GM08714 (cell line): ENCODE measurements at regions not wholly inside any gene's neighbourhood (a gene's known extent, or its start where the extent isn't known, plus 50 kb on each side); places are given as distances from the start of the nearest gene placed in this dataset.

Experiments
- H3K4me3 ChIP-seq: fragments of 200-500 bp; sonication (Bioruptor generic); 2 replicates; pipeline ENCODE4 v1.5.1; 2014; ENCODE audit warnings: mild to moderate bottlenecking, low read length, inconsistent platforms
- ZNF274 ChIP-seq: IDR thresholded peaks from 2 replicates; pipeline ENCODE4 v1.6.1; 2012; ENCODE audit warnings: mild to moderate bottlenecking, low read depth, low read length

DNA sequence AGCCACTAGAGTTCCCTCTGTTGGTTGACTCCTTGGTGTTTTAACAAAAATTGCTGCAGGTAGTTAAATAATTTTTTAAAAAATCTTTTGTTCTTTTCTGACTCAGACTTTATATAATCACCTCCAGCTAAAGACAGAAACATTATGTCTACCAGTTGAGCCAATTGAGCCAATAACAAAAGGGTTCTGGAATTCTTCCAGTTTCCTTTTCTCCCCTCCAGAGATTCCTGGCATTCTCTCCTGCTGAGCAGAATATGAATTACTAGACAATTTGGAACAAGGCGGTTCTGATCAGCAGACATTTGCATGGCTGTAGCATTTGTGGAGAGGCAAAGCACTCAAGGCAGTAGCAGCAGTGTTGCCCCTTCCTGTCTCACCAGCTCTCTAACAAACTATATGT is 144.0 kb upstream of the SLC35B3 start:
- no peak for TF ChIP-seq ZNF274
- no peak overlapping the region for H3K4me3 ChIP-seq

DNA sequence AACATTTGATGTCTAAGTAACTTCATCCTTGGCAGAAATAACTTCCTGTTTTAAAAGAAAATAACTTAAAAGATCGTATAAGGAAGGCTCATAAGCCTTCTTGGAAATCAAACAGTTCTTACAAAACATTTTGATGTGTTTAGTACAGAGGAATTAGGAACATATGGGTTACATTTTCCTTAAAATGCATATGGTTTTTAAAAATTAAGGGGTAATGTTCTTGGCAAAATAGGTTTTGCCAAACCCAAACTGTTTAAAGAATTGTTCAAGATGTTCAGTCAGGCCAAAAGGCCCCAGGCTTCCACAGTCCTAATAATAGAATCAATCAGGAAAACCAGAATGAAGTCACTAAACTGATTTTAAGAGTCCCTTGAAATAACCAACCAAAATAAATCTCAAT is 142.7 kb upstream of the SLC35B3 start:
- H3K4me3 ChIP-seq = no peak overlapping the region
- TF ChIP-seq ZNF274 = no peak

DNA sequence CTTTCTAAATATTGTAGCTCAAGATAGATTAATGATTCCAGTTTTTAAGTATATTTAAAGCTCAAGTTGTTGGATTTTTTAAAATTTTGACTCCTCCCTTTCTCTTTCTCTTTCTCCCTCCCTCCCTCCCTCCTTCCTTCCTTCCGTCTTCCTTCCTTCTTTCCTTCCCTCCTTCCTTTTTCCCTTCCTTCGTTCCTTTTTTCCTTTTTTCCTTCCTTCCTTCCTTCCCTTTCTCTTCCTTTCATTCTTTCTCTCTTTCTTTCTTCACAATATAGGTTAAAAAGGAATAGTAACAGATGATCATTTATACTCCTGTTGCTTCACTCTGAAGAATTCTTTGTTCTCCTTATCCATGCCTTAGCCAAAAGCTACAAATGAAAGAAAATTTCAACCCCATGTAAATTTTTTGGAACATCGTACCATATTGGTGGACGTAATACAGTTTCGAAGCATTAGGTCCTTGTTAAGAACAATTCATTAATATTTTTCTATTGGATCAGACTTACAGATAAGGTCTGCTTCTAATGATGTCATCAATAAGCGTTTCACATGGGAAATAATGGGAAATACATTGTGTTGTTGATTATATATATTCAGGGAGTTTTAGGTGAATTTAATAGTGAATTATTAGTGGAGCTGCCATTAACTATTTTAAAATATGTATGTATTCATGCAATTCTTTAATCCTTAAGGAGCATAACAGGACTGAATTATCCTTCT is 139.6 kb upstream of the SLC35B3 start:
- no peak for TF ChIP-seq ZNF274
- H3K4me3 ChIP-seq = no peak overlapping the region

DNA sequence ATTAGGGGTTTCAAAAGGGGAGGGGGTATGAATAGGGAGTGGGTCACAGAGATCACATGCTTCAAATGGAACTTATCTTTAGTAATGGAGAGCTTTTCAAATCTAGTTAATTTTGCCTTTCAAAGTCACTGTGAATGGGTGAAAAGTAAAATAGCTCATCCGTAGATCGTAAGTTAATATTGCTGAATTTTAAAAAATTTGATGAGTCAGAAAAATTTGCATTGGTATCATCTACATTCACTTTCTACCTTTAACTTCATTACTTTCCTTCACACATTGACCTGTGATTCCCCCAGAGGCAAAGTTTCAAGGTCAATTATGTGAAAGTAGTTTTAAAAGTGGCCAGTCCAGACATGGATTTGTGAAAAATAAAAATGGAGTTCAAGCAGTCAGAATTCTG is 139.0 kb upstream of the SLC35B3 start:
- TF ChIP-seq ZNF274 = no peak
- H3K4me3 ChIP-seq = no peak overlapping the region

DNA sequence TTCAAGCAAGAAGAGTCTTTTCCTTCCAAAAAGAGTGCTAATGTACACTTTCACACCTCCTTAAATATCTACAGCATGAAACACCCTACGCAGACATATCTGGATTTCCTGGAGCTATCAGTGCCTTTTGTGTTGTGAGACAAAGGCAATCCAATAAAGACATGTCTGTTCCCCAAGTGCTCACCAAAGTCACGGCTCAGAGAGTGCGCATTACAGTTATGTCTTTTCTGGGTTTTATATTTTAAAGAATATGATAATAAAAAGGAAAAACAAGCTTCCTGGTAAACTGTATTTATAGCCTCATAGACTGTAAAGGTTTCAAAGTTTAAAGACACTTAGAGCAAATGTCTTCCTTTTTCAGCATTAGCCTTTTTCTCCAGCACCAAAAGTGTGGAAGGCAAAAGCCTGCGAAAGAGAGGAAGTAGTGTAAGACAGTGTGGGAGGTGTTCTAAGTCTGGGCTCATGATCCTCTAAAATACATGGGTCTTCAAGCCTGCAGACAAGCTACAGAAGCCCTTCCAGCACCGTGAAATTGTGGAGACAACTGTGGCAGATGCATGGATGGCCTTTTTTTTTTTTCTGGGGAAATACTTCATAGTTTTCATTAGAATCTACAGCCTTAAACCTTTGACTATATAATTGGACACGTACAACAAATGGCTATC is 135.0 kb upstream of the SLC35B3 start:
- TF ChIP-seq ZNF274 = no peak
- H3K4me3 ChIP-seq = no peak overlapping the region

DNA sequence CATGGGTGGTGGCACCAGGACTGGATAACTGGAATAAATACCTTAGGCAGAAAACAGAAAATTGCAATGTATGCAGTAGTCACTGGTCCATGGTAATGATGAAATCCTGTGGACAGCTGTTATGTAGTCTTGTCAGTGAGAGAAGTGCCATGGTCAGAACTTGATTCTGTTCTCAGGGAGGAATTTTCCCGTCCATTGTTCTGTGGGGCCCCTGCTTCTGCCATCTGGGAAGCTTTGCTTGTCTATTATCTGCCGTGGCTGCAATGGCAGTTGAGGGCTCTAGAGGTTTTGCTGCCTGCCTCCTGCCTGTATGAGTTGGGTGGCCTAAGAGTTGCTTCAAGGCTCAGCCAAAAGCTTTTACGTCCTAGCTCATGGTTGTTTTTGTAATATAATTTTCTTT is 126.8 kb upstream of the SLC35B3 start:
- no peak overlapping the region for H3K4me3 ChIP-seq
- TF ChIP-seq ZNF274 = no peak

DNA sequence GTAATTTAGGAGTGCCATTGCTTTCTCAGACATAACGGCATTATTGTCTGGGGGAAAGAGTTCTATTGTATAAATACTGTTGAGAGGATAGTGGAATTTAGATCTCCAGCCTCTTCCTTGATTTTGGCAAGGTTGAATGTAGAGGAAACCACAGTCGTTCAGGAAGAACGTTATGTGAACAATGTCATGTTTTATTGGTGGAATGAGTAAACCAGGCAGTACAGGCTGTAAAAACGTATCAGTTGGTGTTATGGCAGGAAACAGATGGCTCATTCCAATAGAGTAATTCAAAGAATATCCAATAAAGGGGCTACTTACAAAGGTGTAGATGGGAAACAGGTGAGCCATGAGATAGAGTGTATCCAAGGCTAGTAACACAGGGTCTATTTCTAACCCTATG is 123.6 kb upstream of the SLC35B3 start:
- H3K4me3 ChIP-seq = no peak overlapping the region
- TF ChIP-seq ZNF274 = no peak

DNA sequence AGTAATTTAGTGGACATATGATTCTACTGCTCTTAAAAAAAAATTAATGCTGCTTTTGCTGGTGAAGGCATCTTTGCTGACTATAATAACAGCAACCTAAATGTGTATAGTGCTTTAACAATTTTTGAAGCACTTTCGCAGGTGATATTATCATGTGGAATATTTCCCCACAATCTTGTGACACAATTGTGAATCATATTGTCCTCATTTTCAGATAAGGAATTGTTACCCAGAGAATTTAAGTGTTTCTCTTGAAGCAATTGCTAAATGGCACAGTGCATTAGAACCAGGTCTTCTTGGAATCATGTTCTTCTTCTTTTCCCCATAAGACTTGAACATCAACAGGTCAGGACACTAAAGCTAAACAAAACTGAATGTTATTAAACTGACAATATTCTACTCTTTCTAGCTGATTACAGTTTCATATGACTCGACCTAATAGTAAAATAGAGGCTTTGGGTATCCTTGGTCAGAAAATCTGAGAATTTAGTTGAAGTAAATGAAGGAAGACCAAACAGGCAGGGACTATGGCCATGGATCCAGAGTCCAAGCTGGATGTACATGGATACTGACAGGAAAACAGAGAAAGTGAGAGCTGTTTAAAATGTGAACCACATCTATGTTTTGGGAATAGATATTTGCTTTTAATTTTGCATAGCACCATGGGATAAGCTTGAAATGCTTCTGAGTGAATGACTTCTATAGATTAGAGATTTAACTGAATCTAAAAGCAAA is 121.8 kb upstream of the SLC35B3 start:
- no peak overlapping the region for H3K4me3 ChIP-seq

DNA sequence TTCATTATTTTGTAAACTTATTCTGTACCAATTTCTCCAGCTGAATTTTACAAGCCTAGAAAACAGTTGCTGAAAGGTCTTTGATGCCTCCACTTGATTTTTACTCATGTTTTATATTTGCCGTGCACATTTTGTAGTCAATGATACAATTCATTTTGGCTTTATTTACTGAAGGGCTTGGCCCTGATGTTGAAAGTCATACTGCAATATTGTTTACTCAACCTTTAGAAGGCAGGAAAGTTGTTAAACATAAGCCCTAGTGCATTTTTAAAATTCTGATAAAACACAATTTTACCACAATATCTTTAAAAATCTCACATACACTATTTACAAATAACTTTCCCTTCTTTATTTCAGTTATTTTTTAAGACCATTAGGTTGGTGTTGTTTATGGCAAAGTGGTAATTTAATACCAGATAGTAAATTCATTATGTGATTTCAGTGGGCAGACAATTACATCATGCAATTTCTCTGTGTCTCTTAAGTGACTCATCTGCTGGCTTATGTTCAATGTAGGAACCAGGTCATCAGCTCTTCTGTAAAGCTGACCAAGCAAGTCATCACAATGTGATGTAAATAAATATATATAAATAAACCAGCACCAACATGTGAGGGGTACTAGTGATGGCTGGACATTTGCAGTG is 121.1 kb upstream of the SLC35B3 start:
- TF ChIP-seq ZNF274 = no peak

More for the DNA sequence above, 121.8 kb upstream of the SLC35B3 start:
- no peak for TF ChIP-seq ZNF274

DNA sequence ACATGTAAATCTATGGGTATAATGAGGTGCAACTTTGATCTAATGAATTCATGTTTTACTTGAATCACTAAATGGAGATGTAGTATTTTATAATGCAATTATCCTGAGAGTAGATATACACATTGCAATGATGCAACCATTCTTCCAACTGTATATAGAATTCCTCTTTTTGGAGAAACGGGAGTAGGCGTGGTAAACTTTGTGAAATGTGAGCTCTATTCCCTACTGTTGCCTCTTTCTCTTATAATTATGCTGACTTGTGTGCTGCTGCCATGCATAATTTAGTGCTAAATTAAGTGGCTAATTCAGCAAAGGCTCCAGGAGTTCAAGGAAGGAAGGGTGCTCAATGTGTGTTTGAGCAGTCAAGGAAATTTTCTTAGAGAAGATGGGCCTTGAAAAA is 116.6 kb upstream of the SLC35B3 start:
- TF ChIP-seq ZNF274 = no peak
- no peak overlapping the region for H3K4me3 ChIP-seq

More for the DNA sequence above, 121.1 kb upstream of the SLC35B3 start:
- no peak overlapping the region for H3K4me3 ChIP-seq

DNA sequence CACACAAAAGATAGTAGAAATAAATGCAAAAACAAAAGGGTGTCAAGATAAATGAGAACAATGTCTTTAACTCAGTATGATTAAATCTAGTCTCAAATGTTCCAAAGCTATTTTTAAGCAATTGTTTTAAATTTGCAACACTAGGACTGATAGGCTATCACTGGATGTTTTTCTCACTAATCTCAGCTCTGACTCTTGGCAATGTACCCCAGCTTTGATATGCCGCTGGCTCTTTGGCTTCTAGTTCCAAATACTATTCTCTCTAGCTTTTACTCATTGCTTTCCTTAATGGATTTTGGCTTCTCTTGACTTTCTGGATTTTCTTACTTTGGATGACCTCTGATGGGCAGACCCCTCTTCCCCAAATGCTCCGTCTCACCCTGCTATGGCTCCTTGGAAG is 116.0 kb upstream of the SLC35B3 start:
- no peak for TF ChIP-seq ZNF274

DNA sequence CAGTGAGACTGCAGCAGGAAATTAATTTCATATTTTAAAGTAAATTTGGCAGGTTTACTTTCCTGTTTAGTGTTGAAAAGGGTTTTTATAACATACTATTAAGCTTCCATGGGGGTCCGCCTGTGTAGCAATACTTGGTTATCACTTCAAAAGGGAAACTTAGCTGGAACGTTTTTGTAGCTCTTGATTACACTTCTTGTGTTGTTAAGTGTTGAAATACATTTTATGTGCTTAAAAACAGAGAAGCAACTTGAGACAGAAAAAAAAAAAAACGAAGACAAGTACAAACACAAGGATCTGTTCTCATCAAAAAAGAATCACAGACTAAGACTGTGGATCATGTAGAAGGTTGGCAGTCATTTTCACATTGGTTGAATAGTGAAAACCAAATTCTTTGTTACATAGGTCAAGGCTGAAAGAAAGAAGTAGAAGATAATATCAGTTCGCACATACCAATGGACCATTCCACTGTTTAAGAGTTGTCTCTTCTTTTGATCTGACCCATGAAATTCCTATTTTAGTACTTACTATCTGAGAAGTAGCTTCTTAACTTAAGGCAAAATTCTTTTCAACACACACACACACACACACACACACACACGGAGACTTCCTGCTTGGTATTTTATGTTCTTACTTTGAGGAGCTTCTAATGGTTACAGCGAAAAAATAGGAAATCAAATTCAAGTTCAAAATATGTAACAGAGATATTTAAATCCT is 113.9 kb upstream of the SLC35B3 start:
- no peak for TF ChIP-seq ZNF274
- no peak overlapping the region for H3K4me3 ChIP-seq

More for the DNA sequence above, 116.0 kb upstream of the SLC35B3 start:
- no peak overlapping the region for H3K4me3 ChIP-seq

DNA sequence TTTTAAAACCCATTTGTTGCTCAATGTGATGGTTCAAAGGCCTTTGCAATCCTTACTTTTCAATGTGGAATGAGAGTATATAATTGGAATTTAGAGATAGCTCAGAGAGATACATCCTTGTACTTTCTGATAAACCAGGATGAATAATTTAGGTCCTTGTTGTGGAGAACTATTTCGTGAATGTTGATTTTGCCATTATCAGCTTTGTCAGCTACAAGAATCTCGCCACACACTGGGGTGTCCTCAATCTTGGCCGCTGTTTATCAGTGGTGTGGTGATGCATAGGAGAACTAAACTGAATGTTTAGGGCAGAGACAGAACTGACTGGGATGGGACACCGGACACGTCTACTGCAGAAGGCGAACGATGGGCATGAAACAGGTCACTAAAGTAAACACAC is 111.2 kb upstream of the SLC35B3 start:
- no peak for TF ChIP-seq ZNF274
- no peak overlapping the region for H3K4me3 ChIP-seq

DNA sequence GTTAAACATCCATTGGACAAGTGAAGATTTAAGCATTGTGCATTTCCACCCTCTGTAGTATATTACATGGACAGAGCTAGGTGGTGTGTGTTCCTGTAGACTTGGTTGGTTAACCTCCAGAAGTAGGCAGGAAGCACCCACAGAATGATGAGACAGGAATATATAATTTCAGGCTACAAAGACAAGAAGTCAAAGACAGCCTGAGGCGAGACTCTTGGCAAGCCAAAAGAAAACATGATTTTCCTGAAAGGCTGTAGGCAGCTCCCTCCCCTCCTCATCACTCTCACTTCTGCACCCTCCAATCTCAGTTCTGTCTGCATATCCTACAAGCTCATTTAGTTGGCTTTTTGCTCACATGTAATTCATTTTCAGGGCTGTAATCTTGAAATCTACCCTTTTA is 110.0 kb upstream of the SLC35B3 start:
- no peak for TF ChIP-seq ZNF274
- H3K4me3 ChIP-seq = no peak overlapping the region
